Breast epithelium (tissue), 4 donors: ENCODE measurements at regions not wholly inside any gene's neighbourhood (a gene's known extent, or its start where the extent isn't known, plus 50 kb on each side); places are given as distances from the start of the nearest gene placed in this dataset.

Experiments used
- DNase-seq, 2 donors: peaks; one replicate each; pipeline ENCODE4 v3.0.0-alpha.2; 2019; ENCODE audit warnings: low spot score in 2 of 2
- H3K27ac ChIP-seq, 2 donors: fragments of 200-600 bp; sonication (generic) in 1 of 2; one replicate each; pipeline ENCODE4 v1.5.1; 2016 to 2019; ENCODE audit warnings: mild to moderate bottlenecking in 1 of 2
- H3K27me3 ChIP-seq, 2 donors: fragments of 200-600 bp; sonication (generic) in 1 of 2; one replicate each; pipeline versions ENCODE4 v1.5.1 to v1.6.0; 2017 to 2019; ENCODE audit warnings: control low read depth in 1 of 2, mild to moderate bottlenecking in 1 of 2
- H3K36me3 ChIP-seq: fragments of 200-600 bp; one replicate; pipeline ENCODE4 v1.5.1; 2019
- H3K4me1 ChIP-seq, 2 donors: fragments of 200-600 bp; sonication (generic); one replicate each; pipeline ENCODE4 v1.5.1; 2016 to 2019; ENCODE audit warnings: control low read depth in 1 of 2
- H3K4me3 ChIP-seq, 3 donors: fragments of 200-600 bp; sonication (generic); 1 replicate in 2 of 3; 2 replicates in 1 of 3; pipeline ENCODE4 v1.5.1; 2016 to 2019; ENCODE audit warnings: mild to moderate bottlenecking in 3 of 3, moderate library complexity in 2 of 3
- H3K9me3 ChIP-seq, 2 donors: fragments of 200-600 bp; sonication (generic) in 1 of 2; one replicate each; pipeline ENCODE4 v1.5.1; 2016 to 2019; ENCODE audit warnings: control low read depth in 1 of 2
- POLR2A ChIP-seq: fragments of 450-650 bp; IDR thresholded peaks from one replicate; pipeline ENCODE4 v1.6.1; 2016; ENCODE audit warnings: antibody characterized with exemption, mild to moderate bottlenecking, moderate library complexity
- POLR2AphosphoS5 ChIP-seq, 3 donors: sonication (generic); formaldehyde crosslinking; IDR thresholded peaks; one replicate each; pipeline ENCODE4 v1.6.1; 2017; ENCODE audit warnings: antibody characterized with exemption in 3 of 3
- intact Hi-C: fragments of 100-400 bp; cut with DNase I; formaldehyde crosslinking; loops from one replicate; pipeline ENCODE4 v1.15.1; 2023; ENCODE audit warnings: low total_unique reads
- TF ChIP-seq, protein P1 (sequence below), 3 donors: fragments of 450-650 bp; IDR thresholded peaks; one replicate each; pipeline ENCODE4 v1.5.1; 2016 to 2017; ENCODE audit warnings: antibody characterized with exemption in 3 of 3, mild to moderate bottlenecking in 3 of 3, moderate library complexity in 3 of 3

DNA sequence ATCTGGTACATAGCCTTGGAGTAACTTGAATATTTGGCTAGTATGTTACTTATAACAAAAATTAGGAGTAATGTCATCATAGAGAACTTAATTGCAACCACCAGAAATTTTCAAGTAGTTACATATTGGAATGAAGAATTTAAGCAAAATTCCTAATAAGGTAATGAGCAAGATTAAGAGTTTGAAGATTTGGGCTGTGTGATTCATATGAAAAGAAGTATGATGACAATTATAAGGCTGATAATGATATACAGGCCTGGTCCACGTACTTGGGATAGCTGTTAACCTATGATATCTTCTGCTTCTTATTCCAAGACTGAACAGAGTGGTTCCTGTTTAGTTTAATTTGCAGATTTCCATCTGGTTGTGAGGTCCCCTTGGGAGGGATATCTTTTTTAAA lies 463.9 kb downstream of the RAPGEF2 start:
- H3K9me3 ChIP-seq = peaks cover 0 to 44% of the 10 kb centered on the region in 2 donors
- H3K27me3 ChIP-seq = no peaks in the 10 kb centered on the region
- H3K4me1 ChIP-seq = no peaks in the 10 kb centered on the region
- intact Hi-C loops = no loop called here
- no peaks in the 10 kb centered on the region for H3K36me3 ChIP-seq
- no peak overlapping the region for H3K4me3 ChIP-seq
- TF ChIP-seq, protein P1, sequence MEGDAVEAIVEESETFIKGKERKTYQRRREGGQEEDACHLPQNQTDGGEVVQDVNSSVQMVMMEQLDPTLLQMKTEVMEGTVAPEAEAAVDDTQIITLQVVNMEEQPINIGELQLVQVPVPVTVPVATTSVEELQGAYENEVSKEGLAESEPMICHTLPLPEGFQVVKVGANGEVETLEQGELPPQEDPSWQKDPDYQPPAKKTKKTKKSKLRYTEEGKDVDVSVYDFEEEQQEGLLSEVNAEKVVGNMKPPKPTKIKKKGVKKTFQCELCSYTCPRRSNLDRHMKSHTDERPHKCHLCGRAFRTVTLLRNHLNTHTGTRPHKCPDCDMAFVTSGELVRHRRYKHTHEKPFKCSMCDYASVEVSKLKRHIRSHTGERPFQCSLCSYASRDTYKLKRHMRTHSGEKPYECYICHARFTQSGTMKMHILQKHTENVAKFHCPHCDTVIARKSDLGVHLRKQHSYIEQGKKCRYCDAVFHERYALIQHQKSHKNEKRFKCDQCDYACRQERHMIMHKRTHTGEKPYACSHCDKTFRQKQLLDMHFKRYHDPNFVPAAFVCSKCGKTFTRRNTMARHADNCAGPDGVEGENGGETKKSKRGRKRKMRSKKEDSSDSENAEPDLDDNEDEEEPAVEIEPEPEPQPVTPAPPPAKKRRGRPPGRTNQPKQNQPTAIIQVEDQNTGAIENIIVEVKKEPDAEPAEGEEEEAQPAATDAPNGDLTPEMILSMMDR (IDR thresholded peaks at IDR 0.05) = no peak
- TF ChIP-seq POLR2A = no peak
- no peak overlapping the region for H3K27ac ChIP-seq
- DNase-seq = no peak

DNA sequence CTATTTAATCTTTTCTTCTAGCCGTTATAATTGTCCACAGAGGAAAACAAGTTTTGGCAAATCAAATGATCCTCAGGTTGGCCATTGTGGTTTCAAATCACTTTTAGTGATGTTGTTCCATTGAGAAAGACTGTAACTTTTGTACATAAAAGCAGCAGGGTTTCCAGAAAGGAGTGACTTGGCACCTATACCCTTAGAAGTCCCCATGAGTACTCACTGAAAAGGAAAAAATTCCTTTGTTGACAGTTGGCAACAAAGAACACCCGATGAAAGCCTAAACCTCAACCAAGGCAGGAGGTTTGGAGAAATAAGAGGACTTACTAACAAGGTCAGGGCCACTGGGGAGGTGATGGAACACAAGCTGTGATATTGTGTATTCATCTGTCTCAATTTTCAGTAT lies 474.4 kb downstream of the RAPGEF2 start:
- Histone ChIP-seq H3K27ac (no peak overlapping the region), H3K36me3 (no peaks in the 10 kb centered on the region), H3K4me1 (no peaks in the 10 kb centered on the region), H3K9me3 (peaks cover 0 to 8% of the 10 kb centered on the region in 2 donors), H3K27me3 (no peaks in the 10 kb centered on the region), H3K4me3 (no peak overlapping the region)
- TF ChIP-seq POLR2A (no peak), POLR2AphosphoS5 (IDR thresholded peaks at IDR 0.05) (no peak)
- TF ChIP-seq, protein P1 (IDR thresholded peaks at IDR 0.05) = no peak
- intact Hi-C loops = no loop called here
- DNase-seq = no peak

DNA sequence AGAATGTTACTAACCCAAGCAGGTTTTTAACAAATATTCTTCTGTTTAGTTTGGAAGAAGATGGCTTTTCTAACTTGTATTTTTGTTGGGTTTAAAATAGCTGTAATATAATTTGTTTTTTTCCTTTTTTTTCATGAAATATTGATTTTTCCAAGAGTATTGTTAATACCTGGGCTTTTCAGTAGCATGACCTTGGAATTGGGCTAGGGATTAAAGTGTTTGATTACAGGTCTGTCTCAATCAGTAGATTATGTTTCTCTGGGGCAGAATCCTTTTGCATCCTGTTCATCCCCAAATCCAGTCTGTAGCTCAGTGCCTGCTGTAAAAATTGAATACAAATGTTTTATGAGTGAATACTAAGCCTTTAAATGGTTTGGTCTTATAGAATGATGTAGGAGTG lies 479.8 kb downstream of the RAPGEF2 start:
- intact Hi-C loops = no loop called here
- TF ChIP-seq, protein P1 (IDR thresholded peaks at IDR 0.05) = no peak
- TF ChIP-seq POLR2AphosphoS5 (IDR thresholded peaks at IDR 0.05) (no peak), POLR2A (no peak)
- no peak for DNase-seq
- peaks cover 8 to 24% of the 10 kb centered on the region in 2 donors for H3K9me3 ChIP-seq
- H3K4me3 ChIP-seq = no peak overlapping the region
- H3K4me1 ChIP-seq = no peaks in the 10 kb centered on the region
- H3K27me3 ChIP-seq = no peaks in the 10 kb centered on the region
- H3K27ac ChIP-seq = no peak overlapping the region
- no peaks in the 10 kb centered on the region for H3K36me3 ChIP-seq

DNA sequence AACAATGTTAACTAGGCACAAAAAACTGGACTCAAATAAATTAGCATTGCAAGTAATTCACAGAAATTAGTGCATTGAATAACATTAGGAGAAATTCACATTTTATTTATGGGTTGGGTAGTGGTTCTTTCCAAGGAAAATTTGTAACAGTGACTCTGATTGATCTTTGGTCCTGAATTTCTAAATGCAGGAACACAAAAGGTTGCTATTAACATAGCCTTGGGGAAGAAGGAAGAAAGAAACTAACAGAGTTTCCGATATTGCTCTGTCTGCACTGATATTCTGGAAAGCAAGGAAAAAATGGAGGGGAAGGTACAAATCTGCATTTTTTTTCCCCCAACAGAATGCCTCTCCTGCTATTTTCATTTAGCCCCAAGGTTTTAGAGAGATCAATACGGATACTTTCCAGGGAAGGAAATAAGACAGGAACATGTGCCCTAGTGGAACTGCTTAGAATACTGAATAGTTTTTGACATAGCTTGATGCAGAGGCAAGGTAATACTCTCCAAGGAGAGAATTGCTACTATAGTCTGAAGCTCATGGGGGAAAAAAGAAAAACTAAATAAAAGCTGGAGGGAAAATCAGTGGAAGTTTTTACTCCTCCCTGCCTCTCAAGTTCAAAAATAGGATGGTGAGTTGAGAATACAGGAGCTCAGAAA lies 490.1 kb downstream of the RAPGEF2 start:
- no peaks in the 10 kb centered on the region for H3K9me3 ChIP-seq
- H3K27me3 ChIP-seq = no peaks in the 10 kb centered on the region
- no peaks in the 10 kb centered on the region for H3K36me3 ChIP-seq
- no peak for DNase-seq
- intact Hi-C loops = no loop called here
- no peak overlapping the region for H3K27ac ChIP-seq
- H3K4me3 ChIP-seq = no peak overlapping the region
- TF ChIP-seq, protein P1 (IDR thresholded peaks at IDR 0.05) = no peak
- TF ChIP-seq POLR2AphosphoS5 (IDR thresholded peaks at IDR 0.05) (no peak), POLR2A (no peak)
- no peaks in the 10 kb centered on the region for H3K4me1 ChIP-seq

DNA sequence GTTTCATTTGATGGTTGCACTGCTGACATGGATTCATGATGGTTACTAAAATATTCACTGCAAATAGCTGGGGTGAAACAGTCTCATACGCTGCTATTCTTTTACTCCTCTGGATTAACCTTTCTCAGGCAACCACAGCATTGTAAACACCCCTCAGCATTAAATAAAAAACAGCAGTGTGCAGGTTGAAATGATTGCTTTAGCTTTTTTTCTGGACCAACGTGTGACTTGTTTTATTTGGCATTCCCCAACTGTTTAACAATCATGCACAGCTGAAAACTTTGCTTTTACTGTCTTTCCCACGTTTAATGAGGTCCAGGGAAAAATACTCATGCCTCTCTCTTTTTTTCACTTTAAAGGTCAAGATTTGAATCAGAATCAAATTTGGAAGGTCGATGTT lies 490.8 kb downstream of the RAPGEF2 start:
- Histone ChIP-seq H3K4me1 (no peaks in the 10 kb centered on the region), H3K4me3 (no peak overlapping the region), H3K36me3 (no peaks in the 10 kb centered on the region), H3K27ac (no peak overlapping the region), H3K27me3 (no peaks in the 10 kb centered on the region), H3K9me3 (no peaks in the 10 kb centered on the region)
- TF ChIP-seq, protein P1 (IDR thresholded peaks at IDR 0.05) = no peak
- no peak for TF ChIP-seq POLR2A
- no peak for TF ChIP-seq POLR2AphosphoS5 (IDR thresholded peaks at IDR 0.05)
- intact Hi-C loops = no loop called here
- no peak for DNase-seq
